Aorta (tissue), 5 donors: ENCODE measurements at regions not wholly inside any gene's neighbourhood (a gene's known extent, or its start where the extent isn't known, plus 50 kb on each side); places are given as distances from the start of the nearest gene placed in this dataset.
A peak's percentile ranks its signal among the peaks of the same experiment; 100 is the strongest.

ENCODE experiments used
- ATAC-seq: fragments of 200-7000 bp; cut with Tn5 transposase; one replicate; pipeline ENCODE4 v1.9.1; 2022; ENCODE audit warnings: moderate library complexity; ENCODE audit not compliant: low FRiP score
- DNase-seq, 2 donors: peaks; one replicate each; pipeline ENCODE4 v3.0.0-alpha.2; 2020
- H3K27ac ChIP-seq, 2 donors: one replicate each; pipeline ENCODE4 v1.5.1; 2013; ENCODE audit warnings: low read length in 2 of 2, mild to moderate bottlenecking in 2 of 2, moderate library complexity in 2 of 2, control low read depth in 1 of 2, inconsistent platforms in 1 of 2, low read depth in 1 of 2
- H3K27me3 ChIP-seq, 2 donors: one replicate each; pipeline ENCODE4 v1.6.1; 2013; ENCODE audit warnings: control low read depth in 1 of 2, low read length in 1 of 2, mild to moderate bottlenecking in 1 of 2, moderate library complexity in 1 of 2; ENCODE audit not compliant: insufficient read depth in 2 of 2, control insufficient read depth in 1 of 2
- H3K36me3 ChIP-seq, 2 donors: one replicate each; pipeline ENCODE4 v1.6.1; 2013; ENCODE audit warnings: control low read depth in 1 of 2, low read length in 1 of 2, mild to moderate bottlenecking in 1 of 2; ENCODE audit not compliant: insufficient read depth in 2 of 2, control insufficient read depth in 1 of 2
- H3K4me1 ChIP-seq, 2 donors: one replicate each; pipeline ENCODE4 v1.6.1; 2013; ENCODE audit warnings: low read length in 2 of 2, control low read depth in 1 of 2, mild to moderate bottlenecking in 1 of 2, moderate library complexity in 1 of 2; ENCODE audit not compliant: insufficient read depth in 2 of 2, control insufficient read depth in 1 of 2
- H3K4me3 ChIP-seq, 2 donors: one replicate each; pipeline ENCODE4 v1.5.1; 2013; ENCODE audit warnings: low read length in 2 of 2, control low read depth in 1 of 2, mild to moderate bottlenecking in 1 of 2
- H3K9me3 ChIP-seq: one replicate; pipeline ENCODE4 v1.6.1; 2013; ENCODE audit warnings: mild to moderate bottlenecking, low read length; ENCODE audit not compliant: control insufficient read depth
- WGBS, 2 donors: extraction: QIAGEN DNeasy Blood & Tissue Kit; methylation state at CpG; one replicate each; pipeline ENCODE4 v1.1.7; 2013; 5-methylcytosine and 5-hydroxymethylcytosine counted together
- intact Hi-C, 2 donors: fragments of 100-400 bp; cut with DNase I; formaldehyde crosslinking; loops; one replicate each; pipeline versions ENCODE4 v1.14.2 to v1.15.0; 2022
- donor health status: healthy with polysubstance abuse.
- donor health status: Bipolar disorder and iron deficiency.
- donor health status: DM: no; HTN: no; CAD: no.
- donor health status: DM: no; HTN: no; CAD: no.
- donor health status: DM: yes; HTN: yes; CAD: no.

DNA sequence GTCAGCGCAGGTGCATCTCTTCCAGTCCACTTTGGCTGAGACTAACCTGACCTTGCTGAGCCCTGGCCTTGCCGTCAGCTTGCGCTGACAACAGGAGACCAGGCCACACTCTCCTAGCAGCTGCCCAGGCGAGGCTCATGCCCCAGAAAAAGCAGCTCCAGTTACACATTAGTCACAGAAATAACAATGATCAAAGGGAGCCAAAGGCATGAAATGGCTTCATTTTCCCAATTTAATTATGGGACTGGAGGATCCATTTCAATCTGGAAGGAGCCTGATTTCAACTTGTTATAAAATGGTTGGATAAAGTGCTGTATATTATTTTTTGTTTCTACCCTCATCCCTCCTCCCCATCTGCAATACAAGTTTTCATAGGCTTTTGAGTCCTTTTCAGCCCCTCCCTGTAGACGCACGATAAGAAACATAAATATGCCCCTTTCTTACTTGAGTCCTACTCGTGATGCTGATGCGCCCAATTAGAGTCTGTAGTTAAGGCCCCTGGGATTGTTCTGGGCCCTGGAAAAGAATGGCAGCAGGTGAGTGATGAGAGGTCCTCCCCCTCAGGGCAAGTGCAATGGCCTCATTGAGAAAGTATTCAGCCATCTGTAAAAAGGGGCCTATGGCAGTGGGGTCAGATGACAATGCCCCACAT is 376.0 kb downstream of the C12orf75 start:
- peak; percentile 78 to 81 for DNase-seq
- no peaks in the 10 kb centered on the region for H3K27me3 ChIP-seq
- intact Hi-C loops: loop anchor here (2.0 to 10.0 kb wide), 3 partner anchors 42 to 284 kb away; no protein-coding TSS in a partner anchor
- WGBS, 2 donors: 29 to 36% methylated on average over 8 of the region's 8 CpGs
- H3K4me3 ChIP-seq: no peak overlapping the region
- peak; percentile 81 for ATAC-seq
- no peaks in the 10 kb centered on the region for H3K36me3 ChIP-seq
- H3K9me3 ChIP-seq: no peaks in the 10 kb centered on the region
- peak overlapping the region; percentile 80 to 93 for H3K27ac ChIP-seq
- no peaks in the 10 kb centered on the region for H3K4me1 ChIP-seq

DNA sequence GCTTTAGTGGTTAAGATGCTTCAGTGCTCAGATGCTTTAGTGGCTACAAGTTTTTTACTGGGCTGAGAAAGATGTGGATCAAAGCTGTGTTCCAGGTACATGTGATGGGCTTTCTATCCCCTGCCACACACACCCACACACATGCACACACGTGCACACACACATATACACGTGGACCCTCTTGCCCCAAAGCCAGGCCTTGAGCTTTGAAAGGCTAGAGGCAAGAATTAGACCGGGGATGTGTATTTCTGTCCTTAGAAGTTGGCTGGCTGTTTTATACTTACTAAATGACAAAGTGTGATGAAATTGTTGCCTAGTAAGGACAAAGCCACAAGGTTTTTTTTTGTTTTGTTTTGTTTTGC is 376.5 kb downstream of the C12orf75 start:
- 63 to 80% methylated on average over 3 of the region's 3 CpGs for WGBS, 2 donors
- DNase-seq (no peak), ATAC-seq (no peak)
- H3K9me3 ChIP-seq: no peaks in the 10 kb centered on the region
- no peak overlapping the region for H3K4me3 ChIP-seq
- H3K27ac ChIP-seq: no peak overlapping the region
- intact Hi-C loops: loop anchor here (2.0 to 10.0 kb wide), 3 partner anchors 42 to 285 kb away; no protein-coding TSS in a partner anchor
- H3K27me3 ChIP-seq: no peaks in the 10 kb centered on the region
- no peaks in the 10 kb centered on the region for H3K36me3 ChIP-seq
- H3K4me1 ChIP-seq: no peaks in the 10 kb centered on the region

DNA sequence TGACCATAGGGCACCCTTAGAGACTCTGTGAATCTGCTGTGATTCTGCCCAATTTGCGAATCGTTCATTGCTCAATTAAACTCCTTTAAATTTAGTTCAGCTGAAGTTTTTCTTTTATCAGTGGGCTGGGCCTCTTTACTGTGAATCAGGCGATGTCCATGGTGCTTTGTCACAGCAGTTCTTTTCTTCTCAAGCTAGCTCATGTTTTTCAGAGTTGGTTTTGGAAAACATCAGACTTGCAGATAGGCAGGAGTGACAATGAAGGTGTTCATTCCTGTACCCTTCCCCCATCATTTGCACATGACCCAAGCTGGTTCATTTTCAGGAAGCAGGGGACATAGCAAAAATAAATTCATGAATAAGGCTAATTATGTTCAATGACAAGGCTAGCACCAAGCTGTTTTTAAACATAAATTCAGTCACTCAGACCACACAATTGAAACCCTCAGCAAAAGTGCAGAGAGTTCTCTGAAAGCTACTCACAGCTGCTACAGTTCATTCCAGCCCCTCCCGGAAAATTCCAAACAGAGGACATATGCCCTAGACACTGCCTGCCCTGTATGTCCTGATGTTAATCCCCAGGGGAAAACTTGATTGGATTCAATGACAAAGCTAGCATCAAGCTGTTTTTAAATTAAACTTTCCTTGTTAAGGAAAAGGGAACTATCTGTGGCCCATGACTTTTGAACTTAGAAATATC is 383.3 kb downstream of the C12orf75 start:
- H3K27me3 ChIP-seq: no peaks in the 10 kb centered on the region
- ATAC-seq: no peak
- H3K9me3 ChIP-seq: no peaks in the 10 kb centered on the region
- intact Hi-C loops: no loop called here
- no peak for DNase-seq
- H3K4me1 ChIP-seq: peaks cover 0 to 2% of the 10 kb centered on the region in 2 donors
- H3K27ac ChIP-seq: no peak overlapping the region
- 91 to 95% methylated on average over 4 of the region's 4 CpGs for WGBS, 2 donors
- no peaks in the 10 kb centered on the region for H3K36me3 ChIP-seq
- H3K4me3 ChIP-seq: no peak overlapping the region

DNA sequence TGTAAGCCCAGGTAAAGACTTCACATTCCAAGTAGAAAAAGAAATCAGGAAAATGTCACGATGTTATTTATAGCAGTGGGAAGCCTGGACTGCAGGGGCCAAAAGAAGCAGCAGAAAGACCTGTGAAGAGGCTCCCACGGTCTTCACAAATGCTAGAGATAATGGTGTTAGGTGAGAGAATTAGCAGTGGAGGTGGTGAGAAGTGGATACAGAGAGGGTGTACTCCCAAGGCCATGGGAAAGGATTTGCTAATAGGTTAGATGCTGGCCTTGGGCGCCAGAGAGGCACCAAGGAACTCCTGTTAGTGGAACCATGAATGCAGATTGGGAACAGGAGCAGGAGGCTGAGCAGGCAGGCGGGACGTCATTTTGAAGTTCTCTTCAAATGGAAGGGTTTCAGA is 386.1 kb downstream of the C12orf75 start:
- no peak overlapping the region for H3K27ac ChIP-seq
- no peaks in the 10 kb centered on the region for H3K27me3 ChIP-seq
- no peak overlapping the region for H3K4me3 ChIP-seq
- peaks cover 0 to 2% of the 10 kb centered on the region in 2 donors for H3K4me1 ChIP-seq
- no peak for DNase-seq
- H3K9me3 ChIP-seq: no peaks in the 10 kb centered on the region
- no peak for ATAC-seq
- intact Hi-C loops: no loop called here
- 85 to 89% methylated on average over 5 of the region's 5 CpGs for WGBS, 2 donors
- no peaks in the 10 kb centered on the region for H3K36me3 ChIP-seq

DNA sequence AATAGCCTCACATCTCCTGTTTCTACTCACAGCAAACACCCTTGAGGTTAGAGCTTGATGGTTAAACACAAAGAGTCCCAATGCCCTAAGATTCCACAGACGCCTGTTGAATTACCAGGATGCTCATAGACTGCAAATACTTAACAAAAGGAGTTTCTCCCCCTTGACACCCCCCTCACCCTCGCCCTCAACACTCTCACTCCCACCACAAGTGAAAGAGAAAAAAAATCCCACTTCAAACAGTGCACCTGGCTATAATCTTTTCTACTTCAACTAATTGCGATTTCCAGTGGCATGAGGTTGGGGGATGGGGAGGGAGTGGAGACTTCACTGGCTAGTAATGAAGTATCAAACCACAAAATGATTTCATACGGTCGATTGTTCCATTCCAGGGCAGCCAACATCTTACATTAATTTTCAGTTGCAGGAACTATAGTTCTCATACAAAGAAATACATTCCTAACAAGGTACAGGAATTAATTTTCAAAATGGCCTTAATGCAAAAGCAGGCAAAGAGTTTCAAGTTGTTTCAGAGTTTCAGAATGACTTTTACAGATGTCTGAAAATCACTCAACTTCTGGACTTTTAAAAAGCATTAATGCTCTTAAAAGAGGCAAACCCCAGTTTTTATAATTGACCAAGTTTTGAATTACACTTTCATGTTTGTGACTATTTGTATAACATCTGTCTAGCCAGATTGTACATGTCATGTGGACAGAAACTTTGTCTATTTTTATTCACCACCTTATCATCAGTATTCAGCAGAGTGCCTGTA is 390.7 kb downstream of the C12orf75 start:
- H3K9me3 ChIP-seq: no peaks in the 10 kb centered on the region

GRCh38 chr12:105721891-105722290 is 391.4 kb downstream of the C12orf75 start:
- H3K4me3 ChIP-seq: no peak overlapping the region
- no peaks in the 10 kb centered on the region for H3K9me3 ChIP-seq
- no peaks in the 10 kb centered on the region for H3K36me3 ChIP-seq
- intact Hi-C loops: no loop called here
- 80 to 85% methylated on average over 2 of the region's 2 CpGs for WGBS, 2 donors
- H3K27ac ChIP-seq: no peak overlapping the region
- ATAC-seq (no peak), DNase-seq (no peak)
- peaks cover 0 to 3% of the 10 kb centered on the region in 2 donors for H3K4me1 ChIP-seq
- H3K27me3 ChIP-seq: no peaks in the 10 kb centered on the region

More for the DNA sequence above, 390.7 kb downstream of the C12orf75 start:
- ATAC-seq (no peak), DNase-seq (no peak)
- Histone ChIP-seq H3K27ac (no peak overlapping the region), H3K4me3 (no peak overlapping the region), H3K36me3 (no peaks in the 10 kb centered on the region), H3K27me3 (no peaks in the 10 kb centered on the region), H3K4me1 (peaks cover 0 to 3% of the 10 kb centered on the region in 2 donors)
- intact Hi-C loops: no loop called here
- 87 to 89% methylated on average over 5 of the region's 5 CpGs for WGBS, 2 donors

- ATAC-seq (no peak), DNase-seq (no peak)
- peaks cover 0 to 3% of the 10 kb centered on the region in 2 donors for H3K4me1 ChIP-seq
- H3K27me3 ChIP-seq: no peaks in the 10 kb centered on the region
- no peak overlapping the region for H3K27ac ChIP-seq
- WGBS, 2 donors: 93 to 98% methylated on average over 2 of the region's 2 CpGs
- H3K9me3 ChIP-seq: no peaks in the 10 kb centered on the region
- intact Hi-C loops: no loop called here
- no peak overlapping the region for H3K4me3 ChIP-seq
- H3K36me3 ChIP-seq: no peaks in the 10 kb centered on the region
Observed at GRCh38 chr12:105723066-105723465, 392.6 kb downstream of the C12orf75 start.

DNA sequence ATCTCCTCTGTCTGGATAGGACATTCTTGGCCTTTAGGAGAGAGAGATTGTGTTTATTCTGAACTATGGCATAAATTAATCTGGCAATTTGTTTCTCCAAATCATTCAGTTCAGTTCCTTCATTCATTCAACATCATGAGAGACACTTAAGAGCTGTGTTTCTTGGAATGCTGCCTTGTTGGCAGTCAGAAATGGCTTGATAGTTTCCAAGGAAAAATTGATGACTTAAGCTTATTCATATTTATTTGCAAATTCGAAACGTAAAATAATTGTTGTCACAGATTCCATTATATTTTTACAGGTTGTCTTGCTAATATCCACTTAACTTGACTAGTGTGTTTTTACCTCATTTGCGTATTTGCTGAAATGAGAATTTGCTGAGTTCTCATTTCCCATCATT is 393.0 kb downstream of the C12orf75 start:
- no peak for DNase-seq
- no peaks in the 10 kb centered on the region for H3K27me3 ChIP-seq
- no peak for ATAC-seq
- H3K4me1 ChIP-seq: peaks cover 0 to 3% of the 10 kb centered on the region in 2 donors
- WGBS, 2 donors: 58 to 61% methylated on average over 3 of the region's 3 CpGs
- H3K27ac ChIP-seq: no peak overlapping the region
- no peaks in the 10 kb centered on the region for H3K36me3 ChIP-seq
- no peak overlapping the region for H3K4me3 ChIP-seq
- H3K9me3 ChIP-seq: no peaks in the 10 kb centered on the region
- intact Hi-C loops: no loop called here
